Peyer's patch (tissue), 4 donors: ENCODE measurements at regions not wholly inside any gene's neighbourhood (a gene's known extent, or its start where the extent isn't known, plus 50 kb on each side); places are given as distances from the start of the nearest gene placed in this dataset.

Experiments used
- CTCF ChIP-seq, 6 experiments: fragments of 450-650 bp in 4 of 6; fragments of 200-600 bp in 2 of 6; sonication (generic) in 1 of 6; IDR thresholded peaks; one replicate each; pipeline ENCODE4 v1.5.1; 2017 to 2019; ENCODE audit warnings: antibody characterized with exemption in 6 of 6, mild to moderate bottlenecking in 3 of 6, moderate library complexity in 1 of 6
- POLR2A ChIP-seq, 2 donors: fragments of 450-650 bp; IDR thresholded peaks; one replicate each; pipeline ENCODE4 v1.5.1; 2017; ENCODE audit warnings: antibody characterized with exemption in 2 of 2, mild to moderate bottlenecking in 2 of 2, moderate library complexity in 2 of 2

- TF ChIP-seq CTCF (IDR thresholded peaks at IDR 0.05) (no peak), POLR2A (IDR thresholded peaks at IDR 0.05) (no peak)
Measured at GRCh38 chr16:60510941-60511340, 1525.3 kb downstream of the CDH8 start.
